ENCODE measurements at regions not wholly inside any gene's neighbourhood (a gene's known extent, or its start where the extent isn't known, plus 50 kb on each side); places are given as distances from the start of the nearest gene placed in this dataset.
A peak's percentile ranks its signal among the peaks of the same experiment; 100 is the strongest.

- DNase-seq (ENCODE audit: low spot score), result no peak
Observed at GRCh38 chr7:3195160-3195559, 105.9 kb upstream of the SDK1 start.

- DNase-seq (ENCODE audit: low spot score), result no peak
Observed at GRCh38 chr7:3196629-3197400, 104.2 kb upstream of the SDK1 start.

GRCh38 chr7:3197567-3198213 is 103.4 kb upstream of the SDK1 start:
- DNase-seq (ENCODE audit: low spot score), result no peak

GRCh38 chr7:3198316-3198715 is 102.7 kb upstream of the SDK1 start:
- DNase-seq (ENCODE audit: low spot score), result no peak

DNA sequence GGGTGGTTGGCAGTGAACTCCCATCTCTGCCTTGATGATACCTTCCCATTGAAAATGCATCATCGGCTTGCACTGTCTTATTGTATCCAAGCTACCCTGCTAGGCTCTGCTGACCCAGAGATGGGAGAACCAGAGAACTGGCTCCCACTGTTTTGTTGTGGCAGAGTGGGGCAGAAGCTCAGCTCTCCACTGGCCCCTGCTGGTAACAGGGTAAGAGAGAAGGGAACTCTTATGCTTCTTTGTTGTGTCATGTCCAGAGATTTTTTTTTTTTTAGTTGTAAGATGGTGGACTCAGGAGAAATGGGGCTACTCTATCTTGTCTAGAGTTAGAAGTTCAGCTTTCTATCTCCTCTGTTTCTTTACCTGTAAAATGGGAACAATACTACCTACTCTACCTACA is 100.5 kb upstream of the SDK1 start:
- peak; percentile 16 for DNase-seq (ENCODE audit: low spot score)

- DNase-seq (ENCODE audit: low spot score), result no peak
Observed at GRCh38 chr7:3201306-3201705, 99.7 kb upstream of the SDK1 start.

- no peak for DNase-seq (ENCODE audit: low spot score)
Observed at GRCh38 chr7:3201937-3202710, 98.9 kb upstream of the SDK1 start.

DNA sequence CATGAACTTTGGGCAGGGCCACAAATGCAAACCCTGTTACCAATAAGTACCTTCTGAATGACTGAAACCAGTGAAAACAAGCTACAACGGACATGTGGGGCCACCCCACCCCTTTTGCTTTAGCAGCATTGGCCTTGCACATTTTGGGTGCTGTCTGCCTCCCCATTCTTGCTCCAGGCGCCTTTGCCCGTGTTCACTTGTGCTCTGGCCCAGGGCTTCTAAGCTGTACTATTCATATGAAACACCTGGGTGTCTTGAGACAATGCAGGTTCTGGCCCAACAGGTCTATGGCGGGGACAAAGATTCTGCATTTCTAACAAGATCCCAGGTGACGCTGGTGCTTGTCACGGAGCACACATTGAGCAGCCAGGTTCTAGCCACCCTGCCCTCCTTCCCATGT is 96.5 kb upstream of the SDK1 start:
- no peak for DNase-seq (ENCODE audit: low spot score)

DNA sequence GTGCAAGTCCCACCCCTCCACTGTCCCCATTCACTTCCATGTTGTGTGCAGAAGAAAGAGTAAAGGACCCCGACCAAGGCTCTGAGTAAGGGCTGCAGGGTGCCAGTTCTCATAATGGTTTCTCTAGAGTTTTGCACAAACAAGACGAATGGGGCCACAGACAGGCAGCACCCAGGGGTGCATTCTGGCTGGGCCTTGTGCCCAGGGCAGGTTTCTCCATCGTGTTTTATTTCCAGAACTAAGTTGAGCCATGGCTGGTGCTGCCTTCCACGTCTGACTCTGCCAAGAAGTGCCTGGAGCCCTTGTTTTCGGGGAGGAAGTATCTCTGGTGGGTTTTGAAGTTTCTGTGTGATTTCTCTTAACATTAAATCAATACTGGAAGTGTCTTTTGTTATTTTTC is 95.0 kb upstream of the SDK1 start:
- DNase-seq (ENCODE audit: low spot score), result no peak

DNA sequence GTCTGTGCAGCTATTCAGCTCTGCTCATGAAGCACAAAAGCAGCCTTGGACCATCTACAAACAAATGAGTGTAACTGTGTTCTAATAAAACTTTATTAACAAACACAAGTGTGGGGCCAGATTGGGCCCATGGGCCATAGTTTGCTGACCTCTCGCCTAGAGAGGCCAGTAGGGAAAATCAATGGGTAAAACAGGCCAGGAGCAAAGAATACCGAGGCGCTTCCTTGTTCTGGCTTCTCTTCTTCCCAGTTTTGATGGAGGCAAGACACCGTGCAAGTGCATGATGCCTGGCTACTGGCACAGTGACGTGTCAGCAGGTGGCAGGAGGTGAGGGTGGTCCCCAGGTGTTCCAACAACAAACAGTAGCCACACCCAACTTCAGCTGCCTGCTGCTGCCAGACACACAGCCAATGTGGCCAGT is 94.3 kb upstream of the SDK1 start:
- no peak for DNase-seq (ENCODE audit: low spot score)

DNA sequence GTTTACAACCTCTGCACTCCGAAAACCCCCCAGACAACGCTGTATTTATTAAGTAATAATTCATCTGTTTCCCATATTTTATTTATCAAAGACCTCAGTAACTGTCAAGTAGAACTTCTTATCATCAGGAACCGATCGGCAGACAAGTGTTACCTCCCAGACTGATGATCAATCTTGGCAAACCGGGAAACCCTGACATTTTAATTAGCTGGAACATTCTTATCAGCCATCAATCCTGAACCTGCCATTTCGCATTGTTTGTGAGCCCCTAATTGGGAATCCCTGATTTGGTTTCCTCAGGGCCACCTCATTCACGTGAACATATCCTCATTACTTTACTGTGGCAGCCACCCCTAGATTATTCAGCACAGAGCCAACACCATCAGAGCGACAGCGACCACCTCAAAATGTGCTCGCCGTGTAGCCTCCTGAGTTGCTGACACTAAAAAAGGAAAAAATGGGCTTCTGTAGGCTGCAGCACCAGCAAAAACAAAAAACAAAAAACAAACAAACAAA is 93.6 kb upstream of the SDK1 start:
- DNase-seq (ENCODE audit: low spot score), result no peak

GRCh38 chr7:3210531-3210930 is 90.5 kb upstream of the SDK1 start:
- DNase-seq (ENCODE audit: low spot score), result no peak

GRCh38 chr7:3214090-3214413 is 87.0 kb upstream of the SDK1 start:
- no peak for DNase-seq (ENCODE audit: low spot score)

GRCh38 chr7:3215624-3216585 is 85.1 kb upstream of the SDK1 start:
- no peak for DNase-seq (ENCODE audit: low spot score)

GRCh38 chr7:3217166-3217565 is 83.9 kb upstream of the SDK1 start:
- DNase-seq (ENCODE audit: low spot score), result no peak

DNA sequence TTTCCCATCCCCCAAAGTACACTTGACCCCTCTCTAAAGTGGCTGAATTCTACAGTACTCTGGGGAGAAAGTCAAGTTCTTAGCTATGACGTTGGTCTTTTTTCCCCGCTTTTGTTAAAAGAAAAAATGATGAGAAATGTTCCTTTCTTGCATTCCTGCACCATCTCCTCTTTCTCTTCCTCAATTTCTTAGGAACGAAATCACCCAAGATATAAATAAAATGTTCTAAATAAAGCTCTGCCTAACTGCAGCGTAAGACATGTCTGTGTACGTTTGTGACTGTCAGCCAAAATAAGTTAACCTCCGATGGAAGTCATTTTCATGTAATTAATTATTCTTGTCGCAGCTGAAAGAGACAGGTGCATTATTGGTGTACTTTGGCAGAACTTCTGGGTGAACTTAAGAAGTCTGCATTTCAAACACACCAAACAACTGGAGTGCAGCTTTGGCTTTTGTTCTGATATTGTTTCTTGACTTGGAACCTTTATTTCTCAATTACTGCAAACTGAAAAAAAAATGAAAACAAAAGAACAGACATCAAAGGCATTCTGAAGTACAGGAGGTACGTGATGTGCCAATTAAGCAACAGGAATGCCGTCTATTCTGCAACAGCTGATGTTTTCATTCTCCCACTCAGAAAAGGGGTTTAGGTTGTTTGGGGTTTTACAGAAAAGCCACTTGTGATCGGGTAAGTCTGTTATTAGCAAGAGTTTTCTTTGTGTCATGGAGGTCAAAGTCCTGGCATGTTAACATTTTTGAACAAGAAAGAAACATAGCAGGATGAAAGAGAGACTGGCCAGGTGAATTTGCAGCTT is 82.4 kb upstream of the SDK1 start:
- DNase-seq (ENCODE audit: low spot score), result no peak

DNA sequence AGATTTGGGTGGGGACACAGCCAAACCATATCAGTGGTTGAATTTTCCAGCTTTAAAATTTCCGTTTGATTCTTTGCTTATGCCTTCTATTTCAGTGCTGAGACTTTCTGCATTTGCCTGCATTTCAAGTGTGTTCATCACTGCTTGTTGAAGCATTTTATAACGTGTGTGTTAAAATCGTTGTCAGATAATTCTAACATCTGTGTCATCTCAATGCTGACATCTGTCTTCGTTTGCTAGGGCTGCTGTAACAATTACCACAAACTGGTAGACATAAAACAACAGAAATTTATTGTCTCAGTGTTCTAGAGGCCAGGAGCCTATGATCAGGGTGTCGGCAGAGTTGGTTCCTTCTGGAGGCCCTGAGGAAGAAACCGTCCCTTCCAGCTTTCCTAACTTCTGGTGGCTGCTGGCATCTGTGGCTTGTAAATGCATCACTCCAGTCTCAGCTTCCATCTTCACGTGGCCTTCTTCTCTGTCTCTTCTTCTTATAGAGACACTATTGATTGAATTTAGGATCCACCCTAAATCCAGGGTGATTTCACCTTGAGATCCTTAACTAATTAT is 71.1 kb upstream of the SDK1 start:
- no peak for DNase-seq (ENCODE audit: low spot score)

DNA sequence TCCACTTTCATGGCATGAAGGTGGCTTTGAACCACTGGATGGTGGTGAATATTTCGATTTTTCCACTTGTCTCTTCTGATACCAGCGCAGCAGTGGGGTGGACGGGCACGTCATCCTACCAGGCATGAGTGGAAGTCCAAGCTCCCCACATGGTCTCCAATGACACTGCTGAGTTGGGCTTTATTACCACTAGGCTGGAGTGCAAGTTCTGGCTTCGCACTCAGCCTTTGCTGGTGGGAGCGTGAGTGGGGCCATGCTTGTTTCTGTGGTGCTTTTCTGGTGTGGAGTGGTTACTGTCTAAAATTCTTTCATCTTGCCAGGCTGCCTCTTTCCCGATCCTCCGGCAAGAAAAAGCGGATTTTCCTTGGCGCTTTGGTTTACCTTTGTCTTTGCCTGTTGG is 70.1 kb upstream of the SDK1 start:
- DNase-seq (ENCODE audit: low spot score), result no peak

DNA sequence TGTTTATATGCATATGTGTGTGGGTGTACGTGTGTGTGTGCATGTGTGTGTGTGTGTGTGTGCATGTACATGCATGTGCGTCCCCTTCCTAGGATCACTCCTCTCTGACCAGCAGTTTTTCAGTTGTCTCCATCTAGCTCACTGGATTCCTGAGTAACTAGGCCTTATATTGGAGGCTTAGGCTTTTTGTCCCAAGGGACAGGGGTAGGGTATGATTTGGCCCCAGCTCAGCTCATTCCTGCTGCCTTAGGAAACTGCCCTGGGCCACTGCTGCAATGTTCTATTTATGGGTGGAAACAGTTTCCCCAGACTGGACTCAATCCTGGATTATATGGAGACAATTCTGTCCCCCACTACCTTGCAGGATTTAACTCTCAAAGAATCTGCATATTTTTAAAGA is 68.8 kb upstream of the SDK1 start:
- no peak for DNase-seq (ENCODE audit: low spot score)

DNA sequence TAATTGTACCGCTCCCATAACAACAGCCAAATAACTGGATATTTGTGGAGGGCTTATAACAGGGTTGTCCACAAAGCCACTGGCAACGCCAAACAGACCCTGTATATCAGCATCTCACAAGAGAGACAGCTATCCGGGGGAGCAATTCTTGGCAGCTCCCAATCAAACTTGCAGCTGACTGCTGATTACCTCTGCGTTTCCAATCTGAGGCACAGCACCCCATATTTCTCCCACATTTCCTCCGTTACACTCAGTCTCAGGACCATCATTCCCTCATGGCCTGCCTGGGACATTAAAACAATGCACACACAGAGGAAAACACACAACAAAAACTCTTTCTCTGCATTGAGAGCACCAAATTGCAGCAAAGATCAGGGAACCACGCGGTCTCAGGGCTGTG is 67.8 kb upstream of the SDK1 start:
- no peak for DNase-seq (ENCODE audit: low spot score)

- DNase-seq (ENCODE audit: low spot score), result no peak
Observed at GRCh38 chr7:3234051-3234450, 67.0 kb upstream of the SDK1 start.

Data from activated CD4-positive, alpha-beta T cell treated with anti-CD3 and anti-CD28 coated beads, Interleukin-2, Interleukin-4, amounts not matched to agents 100 ng/mL and 50 ng/mL, durations not matched to agents 16 hours and 8 hours (primary cell).